ENCODE measurements at regions not wholly inside any gene's neighbourhood (a gene's known extent, or its start where the extent isn't known, plus 50 kb on each side); places are given as distances from the start of the nearest gene placed in this dataset.

DNA sequence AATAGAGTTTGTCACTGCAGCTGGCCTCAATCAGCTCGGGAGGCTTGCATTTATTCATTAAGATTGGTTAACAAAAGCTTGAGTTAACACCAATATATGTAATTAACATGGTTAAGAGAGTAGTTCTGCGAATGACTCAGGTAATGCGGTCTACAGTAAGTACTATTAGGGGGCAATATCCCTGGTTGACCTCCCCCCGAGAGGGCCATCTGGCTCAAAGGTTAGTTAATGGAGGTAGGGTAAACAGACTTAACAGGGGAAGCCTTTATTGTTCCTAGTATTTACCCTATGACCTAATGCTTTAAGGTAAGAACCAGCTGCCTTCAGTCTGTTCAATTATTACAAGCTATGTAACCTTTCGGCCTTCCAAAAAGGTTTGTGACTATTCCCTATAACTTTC, 403.3 kb upstream of the SGO1 start:
- no peaks in the 10 kb centered on the region for H3K9me3 ChIP-seq
- no peaks in the 10 kb centered on the region for H3K27me3 ChIP-seq
- TF ChIP-seq POLR2A (IDR thresholded peaks at IDR 0.05) (no peak), POLR2AphosphoS5 (IDR thresholded peaks at IDR 0.05) (no peak), CTCF (IDR thresholded peaks at IDR 0.05) (no peak)
- H3K27ac ChIP-seq: no peak overlapping the region
- intact Hi-C loops (cut with DNase I; ENCODE audit: low total_unique reads): no loop called here
- H3K4me1 ChIP-seq: no peaks in the 10 kb centered on the region
- DNase-seq (ENCODE audit: low spot score in 2 of 2): no peak
- H3K4me3 ChIP-seq: no peak overlapping the region
- H3K36me3 ChIP-seq: no peaks in the 10 kb centered on the region

DNA sequence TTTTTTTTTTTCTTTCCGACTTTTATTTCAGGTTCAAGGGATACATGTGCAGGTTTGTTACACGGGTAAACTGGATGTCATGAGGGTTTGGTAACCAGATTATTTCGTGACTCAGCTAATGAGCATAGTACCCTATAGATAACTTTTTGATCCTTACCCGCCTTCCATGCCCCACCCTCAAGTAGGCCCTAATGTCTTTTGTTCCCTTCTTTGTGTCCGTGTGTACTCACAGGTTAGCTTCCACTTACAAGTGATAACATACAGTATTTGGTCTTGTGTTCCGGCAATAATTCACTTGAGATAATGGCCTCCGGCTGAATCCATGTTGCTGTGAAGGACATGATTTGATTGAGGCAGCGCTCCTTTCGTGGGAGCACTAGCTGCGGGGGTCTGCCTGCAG, 402.8 kb upstream of the SGO1 start:
- no peaks in the 10 kb centered on the region for H3K4me1 ChIP-seq
- no peak overlapping the region for H3K4me3 ChIP-seq
- no peaks in the 10 kb centered on the region for H3K9me3 ChIP-seq
- no peak for DNase-seq (ENCODE audit: low spot score in 2 of 2)
- no peak overlapping the region for H3K27ac ChIP-seq
- intact Hi-C loops (cut with DNase I; ENCODE audit: low total_unique reads): no loop called here
- no peaks in the 10 kb centered on the region for H3K27me3 ChIP-seq
- TF ChIP-seq POLR2AphosphoS5 (IDR thresholded peaks at IDR 0.05) (no peak), POLR2A (IDR thresholded peaks at IDR 0.05) (no peak), CTCF (IDR thresholded peaks at IDR 0.05) (no peak)
- no peaks in the 10 kb centered on the region for H3K36me3 ChIP-seq

- no peaks in the 10 kb centered on the region for H3K4me1 ChIP-seq
- intact Hi-C loops (cut with DNase I; ENCODE audit: low total_unique reads): no loop called here
These were observed 397.6 kb upstream of the SGO1 start for GRCh38 chr3:20583648-20584047.

DNA sequence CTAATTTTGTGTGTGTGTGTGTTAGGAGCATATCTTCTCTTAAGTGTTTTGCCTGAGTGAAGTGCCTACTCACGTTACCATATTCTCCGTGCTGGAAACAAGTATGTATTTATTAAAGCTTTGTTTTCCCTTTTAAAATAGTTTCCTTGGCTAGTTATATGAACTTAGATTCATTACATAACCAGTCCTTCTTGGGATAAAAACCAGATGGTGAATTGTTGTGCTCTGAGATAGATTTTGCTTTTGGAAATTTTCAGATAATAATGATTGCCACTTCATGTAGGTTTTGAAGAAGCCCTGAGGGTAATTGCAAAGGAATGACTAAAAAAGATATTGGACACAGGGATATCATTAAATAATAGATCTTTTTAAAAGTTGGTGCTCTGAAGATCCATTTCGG, 390.2 kb upstream of the SGO1 start:
- no peaks in the 10 kb centered on the region for H3K36me3 ChIP-seq
- DNase-seq (ENCODE audit: low spot score in 2 of 2): no peak

More at GRCh38 chr3:20583648-20584047, 397.6 kb upstream of the SGO1 start:
- no peak for DNase-seq (ENCODE audit: low spot score in 2 of 2)
- TF ChIP-seq CTCF (IDR thresholded peaks at IDR 0.05) (no peak), POLR2AphosphoS5 (IDR thresholded peaks at IDR 0.05) (no peak), POLR2A (IDR thresholded peaks at IDR 0.05) (no peak)
- no peak overlapping the region for H3K4me3 ChIP-seq
- no peaks in the 10 kb centered on the region for H3K27me3 ChIP-seq
- no peaks in the 10 kb centered on the region for H3K36me3 ChIP-seq
- H3K9me3 ChIP-seq: no peaks in the 10 kb centered on the region
- H3K27ac ChIP-seq: no peak overlapping the region

DNA sequence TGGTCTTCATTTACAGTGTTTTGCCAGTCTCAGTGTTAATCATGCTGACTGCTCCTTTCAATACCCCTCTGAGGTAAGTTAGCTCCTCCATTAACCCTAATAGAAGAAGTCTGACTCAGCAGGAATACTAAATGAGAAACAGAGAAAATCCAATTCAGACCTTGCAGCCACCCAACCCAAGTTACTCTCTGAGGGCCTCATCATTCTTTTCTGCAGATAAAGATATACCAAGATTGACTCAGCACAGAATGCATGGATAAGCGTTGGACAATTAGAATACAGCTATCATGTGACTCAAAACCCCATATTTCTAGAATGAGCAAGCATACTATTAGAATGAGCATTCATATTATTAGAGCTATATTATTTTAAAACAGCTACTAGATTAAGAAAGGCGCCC, 389.1 kb upstream of the SGO1 start:
- Histone ChIP-seq H3K4me3 (no peak overlapping the region), H3K27ac (no peak overlapping the region), H3K36me3 (no peaks in the 10 kb centered on the region), H3K4me1 (no peaks in the 10 kb centered on the region), H3K9me3 (no peaks in the 10 kb centered on the region), H3K27me3 (no peaks in the 10 kb centered on the region)
- intact Hi-C loops (cut with DNase I; ENCODE audit: low total_unique reads): no loop called here
- DNase-seq (ENCODE audit: low spot score in 2 of 2): no peak
- TF ChIP-seq POLR2AphosphoS5 (IDR thresholded peaks at IDR 0.05) (no peak), POLR2A (IDR thresholded peaks at IDR 0.05) (no peak), CTCF (IDR thresholded peaks at IDR 0.05) (no peak)

More for the DNA sequence above, 390.2 kb upstream of the SGO1 start:
- TF ChIP-seq POLR2AphosphoS5 (IDR thresholded peaks at IDR 0.05) (no peak), POLR2A (IDR thresholded peaks at IDR 0.05) (no peak), CTCF (IDR thresholded peaks at IDR 0.05) (no peak)
- no peaks in the 10 kb centered on the region for H3K9me3 ChIP-seq
- intact Hi-C loops (cut with DNase I; ENCODE audit: low total_unique reads): no loop called here
- H3K27me3 ChIP-seq: no peaks in the 10 kb centered on the region
- no peak overlapping the region for H3K4me3 ChIP-seq
- no peak overlapping the region for H3K27ac ChIP-seq
- H3K4me1 ChIP-seq: no peaks in the 10 kb centered on the region
